A549 (cell line): ENCODE measurements at regions not wholly inside any gene's neighbourhood (a gene's known extent, or its start where the extent isn't known, plus 50 kb on each side); places are given as distances from the start of the nearest gene placed in this dataset.
"Not testable (repeated sequence)": the region's sequence is repeated elsewhere in the genome, so short reads cannot be mapped to it uniquely, and the experiment has no call there.

Experiments used
- CHD2 ChIP-seq: fragments of 150-350 bp; IDR thresholded peaks from 2 replicates; pipeline ENCODE4 v1.6.1; 2014; ENCODE audit warnings: low read length; ENCODE audit not compliant: partially characterized antibody
- CTCF ChIP-seq: fragments of >200 bp; sonication (Bioruptor Twin); formaldehyde crosslinking; IDR thresholded peaks from 3 replicates; pipeline ENCODE4 v1.5.1; 2016
- KDM5A ChIP-seq: fragments of 200-600 bp; sonication (generic); IDR thresholded peaks from 2 replicates; pipeline ENCODE4 v1.6.1; 2016; ENCODE audit warnings: antibody characterized with exemption, mild to moderate bottlenecking
- POLR2A ChIP-seq: IDR thresholded peaks from 2 replicates; pipeline ENCODE4 v1.6.1; 2012; ENCODE audit warnings: mild to moderate bottlenecking, low read length
- RCOR1 ChIP-seq: fragments of 150-350 bp; IDR thresholded peaks from 2 replicates; pipeline ENCODE4 v1.6.1; 2014; ENCODE audit warnings: antibody characterized with exemption, low read length, low read depth
- TF ChIP-seq, protein P1 (sequence below): fragments of 150-350 bp; IDR thresholded peaks from 2 replicates; pipeline ENCODE4 v1.6.1; 2014; ENCODE audit warnings: low read depth, mild to moderate bottlenecking, low read length

GRCh38 chr10:63033616-63034185 lies 99.4 kb upstream of the NRBF2 start:
- not testable (repeated sequence) for TF ChIP-seq RCOR1, KDM5A, CTCF, CHD2, POLR2A
- TF ChIP-seq, protein P1, sequence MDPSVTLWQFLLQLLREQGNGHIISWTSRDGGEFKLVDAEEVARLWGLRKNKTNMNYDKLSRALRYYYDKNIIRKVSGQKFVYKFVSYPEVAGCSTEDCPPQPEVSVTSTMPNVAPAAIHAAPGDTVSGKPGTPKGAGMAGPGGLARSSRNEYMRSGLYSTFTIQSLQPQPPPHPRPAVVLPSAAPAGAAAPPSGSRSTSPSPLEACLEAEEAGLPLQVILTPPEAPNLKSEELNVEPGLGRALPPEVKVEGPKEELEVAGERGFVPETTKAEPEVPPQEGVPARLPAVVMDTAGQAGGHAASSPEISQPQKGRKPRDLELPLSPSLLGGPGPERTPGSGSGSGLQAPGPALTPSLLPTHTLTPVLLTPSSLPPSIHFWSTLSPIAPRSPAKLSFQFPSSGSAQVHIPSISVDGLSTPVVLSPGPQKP = not testable (repeated sequence)
